C4-2B (cell line): ENCODE measurements at regions not wholly inside any gene's neighbourhood (a gene's known extent, or its start where the extent isn't known, plus 50 kb on each side); places are given as distances from the start of the nearest gene placed in this dataset.
"Not testable (repeated sequence)": the region's sequence is repeated elsewhere in the genome, so short reads cannot be mapped to it uniquely, and the experiment has no call there.

Experiments
- H3K27ac ChIP-seq: fragments of 450-650 bp; 2 replicates; pipeline ENCODE4 v1.5.1; 2017
- CTCF ChIP-seq: fragments of 450-650 bp; conservative IDR thresholded peaks from 2 replicates; pipeline ENCODE4 v1.5.1; 2017; ENCODE audit warnings: mild to moderate bottlenecking
- ZFX ChIP-seq: fragments of 450-650 bp; IDR thresholded peaks from 2 replicates; pipeline ENCODE4 v1.6.1; 2017

GRCh38 chr7:108643136-108643535, 73.5 kb downstream of the DNAJB9 start:
- TF ChIP-seq ZFX (no peak), CTCF (peak; percentile 14; the same call in 1 of the 2 replicates)
- H3K27ac ChIP-seq, result no peak overlapping the region

- no peak overlapping the region for H3K27ac ChIP-seq
These were observed 79.3 kb downstream of the DNAJB9 start for GRCh38 chr7:108648989-108649388.

GRCh38 chr7:108650467-108650866, 80.8 kb downstream of the DNAJB9 start:
- TF ChIP-seq ZFX (no peak), CTCF (no peak)
- no peak overlapping the region for H3K27ac ChIP-seq

More at GRCh38 chr7:108648989-108649388, 79.3 kb downstream of the DNAJB9 start:
- TF ChIP-seq ZFX (no peak), CTCF (no peak)

- no peak for TF ChIP-seq ZFX
- no peak for TF ChIP-seq CTCF
These were observed 83.2 kb downstream of the DNAJB9 start for GRCh38 chr7:108652886-108653285.

GRCh38 chr7:108653526-108653925, 83.9 kb downstream of the DNAJB9 start:
- TF ChIP-seq ZFX (no peak), CTCF (no peak)
- H3K27ac ChIP-seq, result no peak overlapping the region

More at GRCh38 chr7:108652886-108653285, 83.2 kb downstream of the DNAJB9 start:
- no peak overlapping the region for H3K27ac ChIP-seq

- H3K27ac ChIP-seq, result not testable (repeated sequence)
These were observed 87.6 kb downstream of the DNAJB9 start for GRCh38 chr7:108657140-108657726.

- H3K27ac ChIP-seq, result no peak overlapping the region
- TF ChIP-seq ZFX (no peak), CTCF (no peak)
These were observed 89.6 kb downstream of the DNAJB9 start for GRCh38 chr7:108659261-108659660.

- no peak overlapping the region for H3K27ac ChIP-seq
- TF ChIP-seq CTCF (no peak), ZFX (no peak)
These were observed 90.2 kb downstream of the DNAJB9 start for GRCh38 chr7:108659867-108660266.
